ENCODE measurements at regions not wholly inside any gene's neighbourhood (a gene's known extent, or its start where the extent isn't known, plus 50 kb on each side); places are given as distances from the start of the nearest gene placed in this dataset.

- Histone ChIP-seq H3K36me3 (replicated peaks) (no peaks in the 10 kb centered on the region), H3K27ac (no peak overlapping the region), H3K27me3 (replicated peaks) (no peaks in the 10 kb centered on the region), H3K4me3 (ENCODE audit: low read depth, low read length) (peak overlapping the region; percentile 17)
- no peak for DNase-seq
- in situ Hi-C loops (cut with HindIII; ENCODE audit: low pct_ligation_motif_present, low sequenced_read_pairs), result no loop called here
- TF ChIP-seq CTCF (IDR thresholded peaks at IDR 0.05; ENCODE audit: low read depth, low read length, missing control alignments), result no peak
Observed at GRCh38 chr6:164039954-164040375, 625.4 kb downstream of the QKI start.

- no peaks in the 10 kb centered on the region for H3K36me3 ChIP-seq (replicated peaks)
- no peak for DNase-seq
- no peak overlapping the region for H3K4me3 ChIP-seq (ENCODE audit: low read depth, low read length)
- no peaks in the 10 kb centered on the region for H3K27me3 ChIP-seq (replicated peaks)
- TF ChIP-seq CTCF (IDR thresholded peaks at IDR 0.05; ENCODE audit: low read depth, low read length, missing control alignments), result no peak
- in situ Hi-C loops (cut with HindIII; ENCODE audit: low pct_ligation_motif_present, low sequenced_read_pairs), result no loop called here
- H3K27ac ChIP-seq, result no peak overlapping the region
Observed at GRCh38 chr6:164037171-164037870, 622.8 kb downstream of the QKI start.

GRCh38 chr6:164035900-164036485 is 621.5 kb downstream of the QKI start:
- DNase-seq, result no peak
- no peak overlapping the region for H3K4me3 ChIP-seq (ENCODE audit: low read depth, low read length)
- no peak overlapping the region for H3K27ac ChIP-seq
- in situ Hi-C loops (cut with HindIII; ENCODE audit: low pct_ligation_motif_present, low sequenced_read_pairs), result no loop called here
- H3K27me3 ChIP-seq (replicated peaks), result no peaks in the 10 kb centered on the region
- TF ChIP-seq CTCF (IDR thresholded peaks at IDR 0.05; ENCODE audit: low read depth, low read length, missing control alignments), result no peak
- H3K36me3 ChIP-seq (replicated peaks), result no peaks in the 10 kb centered on the region

- H3K27me3 ChIP-seq (replicated peaks), result no peaks in the 10 kb centered on the region
- H3K4me3 ChIP-seq (ENCODE audit: low read depth, low read length), result no peak overlapping the region
- TF ChIP-seq CTCF (IDR thresholded peaks at IDR 0.05; ENCODE audit: low read depth, low read length, missing control alignments), result no peak
- DNase-seq, result no peak
- in situ Hi-C loops (cut with HindIII; ENCODE audit: low pct_ligation_motif_present, low sequenced_read_pairs), result no loop called here
- H3K36me3 ChIP-seq (replicated peaks), result no peaks in the 10 kb centered on the region
- H3K27ac ChIP-seq, result no peak overlapping the region
Observed at GRCh38 chr6:164034602-164035140, 620.2 kb downstream of the QKI start.

GRCh38 chr6:164025180-164025579 is 610.7 kb downstream of the QKI start:
- Histone ChIP-seq H3K27me3 (replicated peaks) (no peaks in the 10 kb centered on the region), H3K4me3 (ENCODE audit: low read depth, low read length) (no peak overlapping the region), H3K27ac (no peak overlapping the region), H3K36me3 (replicated peaks) (no peaks in the 10 kb centered on the region)
- DNase-seq, result no peak
- no peak for TF ChIP-seq CTCF (IDR thresholded peaks at IDR 0.05; ENCODE audit: low read depth, low read length, missing control alignments)
- in situ Hi-C loops (cut with HindIII; ENCODE audit: low pct_ligation_motif_present, low sequenced_read_pairs), result no loop called here

Data from brain microvascular endothelial cell (primary cell).